ENCODE measurements at regions not wholly inside any gene's neighbourhood (a gene's known extent, or its start where the extent isn't known, plus 50 kb on each side); places are given as distances from the start of the nearest gene placed in this dataset.

GRCh38 chr18:46314011-46314410, 209.8 kb downstream of the HAUS1 start:
- H3K27me3 ChIP-seq (ENCODE audit: low read length): no peaks in the 10 kb centered on the region
- no peak for TF ChIP-seq EZH2 (IDR thresholded peaks at IDR 0.05; ENCODE audit: low read length, unreplicated experiment)
- TF ChIP-seq CTCF (conservative IDR thresholded peaks at IDR 0.05; ENCODE audit: low read depth, low read length): no peak
- TF ChIP-seq EZH2phosphoT487 (IDR thresholded peaks at IDR 0.05; ENCODE audit: borderline replicate concordance, low read length): no peak
- CTCF ChIA-PET: no interaction called here
- POLR2A ChIA-PET (ENCODE audit: unreplicated experiment): no interaction called here
- no peak overlapping the region for H3K27ac ChIP-seq (ENCODE audit: low read length)
- no peak overlapping the region for H3K4me3 ChIP-seq (ENCODE audit: low read length)
- ATAC-seq: no peak
- H3K9me3 ChIP-seq (ENCODE audit: low read length): no peaks in the 10 kb centered on the region
- H4K20me1 ChIP-seq (ENCODE audit: low read length): no peaks in the 10 kb centered on the region
- BruUV-seq (replicated peaks): no TSS peak
- no peaks in the 10 kb centered on the region for H3K36me3 ChIP-seq (ENCODE audit: low read depth, low read length)
- H2AFZ ChIP-seq (ENCODE audit: low read length): no peak overlapping the region
- H3K79me2 ChIP-seq (ENCODE audit: low read length): no peaks in the 10 kb centered on the region
- intact Hi-C loops (cut with micrococcal nuclease): no loop called here
- H3K4me1 ChIP-seq (ENCODE audit: insufficient read depth, low read length): no peaks in the 10 kb centered on the region
- DNase-seq: no peak
- H3F3A ChIP-seq (ENCODE audit: low read length, unreplicated experiment): no peaks in the 10 kb centered on the region
- H3K4me2 ChIP-seq (ENCODE audit: low read length): no peak overlapping the region
- H3K9me2 ChIP-seq (replicated peaks; ENCODE audit: low read length): no peaks in the 10 kb centered on the region
- H3K9ac ChIP-seq (ENCODE audit: low read length): no peak overlapping the region

- Histone ChIP-seq H2AFZ (ENCODE audit: low read length) (no peak overlapping the region), H3K27me3 (ENCODE audit: low read length) (no peaks in the 10 kb centered on the region), H3K4me2 (ENCODE audit: low read length) (no peak overlapping the region), H3K27ac (ENCODE audit: low read length) (no peak overlapping the region), H3K36me3 (ENCODE audit: low read depth, low read length) (no peaks in the 10 kb centered on the region), H3K4me1 (ENCODE audit: insufficient read depth, low read length) (peaks cover 10% of the 10 kb centered on the region), H3K9me2 (replicated peaks; ENCODE audit: low read length) (no peaks in the 10 kb centered on the region), H3K9ac (ENCODE audit: low read length) (no peak overlapping the region), H4K20me1 (ENCODE audit: low read length) (no peaks in the 10 kb centered on the region), H3K4me3 (ENCODE audit: low read length) (no peak overlapping the region), H3K79me2 (ENCODE audit: low read length) (no peaks in the 10 kb centered on the region), H3K9me3 (ENCODE audit: low read length) (no peaks in the 10 kb centered on the region), H3F3A (ENCODE audit: low read length, unreplicated experiment) (no peaks in the 10 kb centered on the region)
- POLR2A ChIA-PET (ENCODE audit: unreplicated experiment): no interaction called here
- CTCF ChIA-PET: no interaction called here
- DNase-seq: no peak
- no peak for ATAC-seq
- BruUV-seq (replicated peaks): no TSS peak
- intact Hi-C loops (cut with micrococcal nuclease): no loop called here
- TF ChIP-seq EZH2 (IDR thresholded peaks at IDR 0.05; ENCODE audit: low read length, unreplicated experiment) (no peak), CTCF (conservative IDR thresholded peaks at IDR 0.05; ENCODE audit: low read depth, low read length) (no peak), EZH2phosphoT487 (IDR thresholded peaks at IDR 0.05; ENCODE audit: borderline replicate concordance, low read length) (no peak)
Observed at GRCh38 chr18:46315161-46315560, 211.0 kb downstream of the HAUS1 start.

GRCh38 chr18:46318356-46318755, 214.2 kb downstream of the HAUS1 start:
- DNase-seq (no peak), ATAC-seq (no peak)
- H3K4me3 ChIP-seq (ENCODE audit: low read length): no peak overlapping the region
- no peak overlapping the region for H3K27ac ChIP-seq (ENCODE audit: low read length)
- CTCF ChIA-PET: no interaction called here
- intact Hi-C loops (cut with micrococcal nuclease): no loop called here
- TF ChIP-seq EZH2phosphoT487 (IDR thresholded peaks at IDR 0.05; ENCODE audit: borderline replicate concordance, low read length) (no peak), EZH2 (IDR thresholded peaks at IDR 0.05; ENCODE audit: low read length, unreplicated experiment) (no peak), CTCF (conservative IDR thresholded peaks at IDR 0.05; ENCODE audit: low read depth, low read length) (no peak)
- H3F3A ChIP-seq (ENCODE audit: low read length, unreplicated experiment): no peaks in the 10 kb centered on the region
- POLR2A ChIA-PET (ENCODE audit: unreplicated experiment): no interaction called here
- H3K79me2 ChIP-seq (ENCODE audit: low read length): no peaks in the 10 kb centered on the region
- H3K36me3 ChIP-seq (ENCODE audit: low read depth, low read length): no peaks in the 10 kb centered on the region
- no peaks in the 10 kb centered on the region for H4K20me1 ChIP-seq (ENCODE audit: low read length)
- no peaks in the 10 kb centered on the region for H3K9me2 ChIP-seq (replicated peaks; ENCODE audit: low read length)
- H2AFZ ChIP-seq (ENCODE audit: low read length): no peak overlapping the region
- H3K9ac ChIP-seq (ENCODE audit: low read length): no peak overlapping the region
- peaks cover 41% of the 10 kb centered on the region for H3K4me1 ChIP-seq (ENCODE audit: insufficient read depth, low read length)
- no peaks in the 10 kb centered on the region for H3K9me3 ChIP-seq (ENCODE audit: low read length)
- BruUV-seq (replicated peaks): no TSS peak
- H3K27me3 ChIP-seq (ENCODE audit: low read length): no peaks in the 10 kb centered on the region
- no peak overlapping the region for H3K4me2 ChIP-seq (ENCODE audit: low read length)
